HG02610 (cell line): ENCODE measurements at regions not wholly inside any gene's neighbourhood (a gene's known extent, or its start where the extent isn't known, plus 50 kb on each side); places are given as distances from the start of the nearest gene placed in this dataset.
"Not testable (repeated sequence)": the region's sequence is repeated elsewhere in the genome, so short reads cannot be mapped to it uniquely, and the experiment has no call there.

Source experiments
- ATAC-seq: cut with Tn5 transposase; IDR thresholded peaks from one replicate; pipeline ENCODE4 v1.9.1; 2021; ENCODE audit warnings: mild to moderate bottlenecking, moderate library complexity; ENCODE audit not compliant: unreplicated experiment

GRCh38 chr4:124133753-124134152 is 578.8 kb downstream of the ANKRD50 start:
- no peak for ATAC-seq

DNA sequence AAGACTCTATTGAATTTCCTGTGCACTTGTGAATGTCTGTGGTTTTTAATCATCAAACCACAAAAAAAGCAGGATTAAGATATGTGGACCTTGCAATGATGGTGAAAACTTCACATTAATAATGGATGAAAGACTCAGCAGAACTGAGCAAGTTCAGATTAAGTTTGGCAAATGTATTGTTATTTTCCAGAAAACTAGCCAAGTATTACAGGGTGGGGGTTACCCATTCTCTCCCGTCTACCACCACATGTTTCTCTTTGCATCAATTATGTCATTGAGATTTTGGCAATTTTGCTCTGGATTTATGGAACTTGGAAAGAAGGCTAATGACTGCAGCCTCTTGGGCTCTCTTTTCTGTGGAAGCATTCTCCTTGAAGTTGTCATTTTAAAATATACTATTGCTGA is 577.1 kb downstream of the ANKRD50 start:
- ATAC-seq, result no peak

DNA sequence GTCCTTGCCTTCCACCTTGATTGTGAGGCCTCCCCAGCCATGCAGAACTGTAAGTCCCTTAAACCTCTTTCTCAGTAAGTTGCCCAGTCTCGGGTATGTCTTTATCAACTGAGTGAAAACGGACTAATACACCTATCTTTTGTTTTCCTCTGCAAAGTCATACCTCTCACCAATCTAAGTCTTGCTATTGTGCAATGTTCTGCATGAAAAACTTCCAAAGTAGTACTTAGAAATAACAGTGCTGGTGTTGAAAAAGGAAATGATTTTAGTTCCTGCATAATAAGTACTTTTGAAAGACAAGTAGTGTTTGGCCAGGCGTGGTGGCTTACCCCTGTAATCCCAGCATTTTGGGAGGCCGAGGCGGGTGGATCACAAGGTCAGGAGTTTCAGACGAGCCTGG is 573.5 kb downstream of the ANKRD50 start:
- ATAC-seq, result no peak

- no peak for ATAC-seq
These were observed 568.9 kb downstream of the ANKRD50 start for GRCh38 chr4:124143632-124144031.

- no peak for ATAC-seq
These were observed 568.3 kb downstream of the ANKRD50 start for GRCh38 chr4:124144238-124144654.

GRCh38 chr4:124146068-124146467 is 566.5 kb downstream of the ANKRD50 start:
- no peak for ATAC-seq

DNA sequence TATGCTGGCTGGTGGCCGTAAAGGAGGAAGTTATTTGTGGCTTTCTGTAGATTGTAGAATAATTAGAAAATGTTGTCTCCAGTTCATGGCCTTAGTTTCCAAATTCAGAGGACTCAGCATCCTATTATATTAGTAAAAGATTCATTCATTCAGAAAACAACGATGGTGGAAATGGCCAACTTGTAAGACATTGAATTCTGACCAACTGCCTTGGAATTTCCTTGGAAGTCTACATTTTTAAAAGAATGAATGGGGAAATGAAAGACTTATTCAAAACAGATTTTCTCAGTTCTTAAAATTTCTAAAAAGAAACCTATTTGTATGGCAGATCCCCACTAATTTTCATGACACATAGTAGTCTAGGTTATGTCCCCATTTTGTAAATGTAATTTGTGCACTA is 561.5 kb downstream of the ANKRD50 start:
- no peak for ATAC-seq

- no peak for ATAC-seq
These were observed 560.4 kb downstream of the ANKRD50 start for GRCh38 chr4:124152132-124152531.

DNA sequence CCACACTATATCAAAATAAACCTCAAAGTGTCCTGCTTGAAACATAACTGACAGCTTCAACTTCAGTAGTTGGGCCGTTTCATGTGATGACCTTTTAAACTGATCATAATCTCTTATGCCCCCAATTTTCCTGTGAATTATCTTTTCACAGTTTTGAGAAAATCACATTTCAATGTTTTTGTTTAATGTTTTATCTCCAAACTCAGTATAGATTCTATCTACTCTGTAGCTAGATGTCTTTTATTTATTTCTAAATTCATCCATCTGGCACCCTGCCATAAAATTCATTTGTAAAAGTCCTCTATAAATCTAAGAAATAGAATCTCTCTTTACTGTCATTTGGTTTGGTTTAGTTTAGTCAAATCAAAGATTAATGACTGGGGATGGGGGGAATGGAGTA is 557.3 kb downstream of the ANKRD50 start:
- ATAC-seq, result no peak

DNA sequence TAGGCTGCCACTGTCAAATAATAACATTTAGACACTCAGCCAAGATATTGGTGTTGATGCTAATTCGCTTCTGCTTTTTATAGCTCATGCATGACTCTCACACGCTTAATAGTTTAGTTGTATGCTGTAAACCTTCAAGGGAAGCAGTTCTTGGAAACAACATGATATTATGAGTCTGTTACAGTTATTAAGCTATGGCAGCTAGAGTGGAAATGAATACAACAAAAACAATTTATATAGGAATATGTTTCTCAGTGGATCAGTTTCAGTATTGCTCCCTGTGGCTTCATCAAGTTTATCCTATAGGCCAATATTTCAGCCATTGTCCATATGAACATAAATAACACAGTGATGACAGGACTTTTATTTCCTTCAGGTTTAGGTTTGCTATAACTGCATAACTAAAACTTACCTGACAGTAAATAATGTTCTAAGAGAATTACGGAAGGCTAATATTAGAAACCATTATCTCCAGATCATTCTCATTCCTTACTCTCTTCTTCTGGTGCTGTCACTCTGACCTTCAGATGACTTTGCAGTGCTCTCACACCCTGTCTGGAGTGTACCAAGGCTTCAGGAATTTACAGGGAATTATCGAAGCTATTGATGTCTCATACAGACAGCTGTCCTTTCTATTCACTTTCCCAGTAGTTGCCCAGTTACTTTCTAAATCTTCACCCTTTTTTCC is 555.0 kb downstream of the ANKRD50 start:
- ATAC-seq, result no peak

- ATAC-seq, result no peak
These were observed 549.1 kb downstream of the ANKRD50 start for GRCh38 chr4:124163401-124163800.

GRCh38 chr4:124167602-124168001 is 544.9 kb downstream of the ANKRD50 start:
- ATAC-seq, result no peak

DNA sequence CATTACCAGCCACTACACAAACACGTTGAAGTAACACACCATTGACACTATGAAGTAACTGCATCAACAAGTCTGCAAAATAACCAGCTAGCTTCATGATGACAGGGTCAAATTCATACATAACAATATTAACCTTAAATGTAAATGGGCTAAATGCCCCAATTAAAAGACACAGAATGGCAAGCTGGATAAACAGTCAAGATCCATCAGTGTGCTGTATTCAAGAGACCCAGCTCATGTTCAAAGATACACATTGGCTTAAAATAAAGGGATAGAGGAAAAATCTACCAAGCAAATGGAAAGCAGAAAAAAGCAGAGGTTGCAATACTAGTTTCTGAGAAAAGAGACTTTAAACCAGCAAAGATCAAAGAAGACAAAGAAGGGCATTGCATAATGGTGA is 543.0 kb downstream of the ANKRD50 start:
- not testable (repeated sequence) for ATAC-seq

GRCh38 chr4:124173912-124174311 is 538.6 kb downstream of the ANKRD50 start:
- no peak for ATAC-seq

DNA sequence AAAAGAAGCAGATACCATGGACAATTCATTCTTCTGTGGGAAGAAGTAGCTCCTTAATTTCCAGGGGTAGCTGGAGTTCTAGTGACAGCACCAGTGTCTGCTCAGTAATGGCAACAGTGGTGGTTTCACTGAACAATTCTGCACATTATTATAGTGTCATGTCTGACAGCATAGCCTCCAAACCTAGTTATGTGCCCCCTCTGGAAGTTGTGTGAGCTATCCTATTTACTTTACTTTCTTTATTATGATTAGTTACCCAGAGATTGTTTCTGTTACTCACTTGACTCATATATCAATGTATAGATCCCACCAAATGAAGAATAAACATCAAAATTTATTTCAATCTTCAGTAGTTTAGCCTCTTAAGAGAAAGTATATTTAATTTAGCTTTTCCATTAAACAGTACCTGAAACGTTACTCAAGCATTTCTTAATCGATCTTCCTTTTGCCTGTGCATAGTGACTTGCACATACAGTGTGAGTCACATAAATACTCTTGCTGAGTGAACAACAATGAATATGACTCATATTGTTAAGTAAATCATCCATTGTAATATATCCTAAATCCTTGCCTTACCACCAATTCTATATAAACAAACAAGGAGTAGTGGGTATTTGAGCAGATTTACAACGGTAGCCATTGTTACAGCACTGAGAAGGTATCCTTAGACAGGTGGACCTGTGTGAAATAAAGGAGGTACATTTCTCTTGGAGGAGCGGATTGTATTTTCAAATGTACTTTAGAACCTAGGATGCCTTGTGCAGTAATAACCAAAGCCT is 534.7 kb downstream of the ANKRD50 start:
- ATAC-seq, result no peak

- no peak for ATAC-seq
These were observed 534.0 kb downstream of the ANKRD50 start for GRCh38 chr4:124178449-124179021.

- ATAC-seq, result no peak
These were observed 532.9 kb downstream of the ANKRD50 start for GRCh38 chr4:124179506-124180186.

- no peak for ATAC-seq
These were observed 531.5 kb downstream of the ANKRD50 start for GRCh38 chr4:124181039-124181438.

DNA sequence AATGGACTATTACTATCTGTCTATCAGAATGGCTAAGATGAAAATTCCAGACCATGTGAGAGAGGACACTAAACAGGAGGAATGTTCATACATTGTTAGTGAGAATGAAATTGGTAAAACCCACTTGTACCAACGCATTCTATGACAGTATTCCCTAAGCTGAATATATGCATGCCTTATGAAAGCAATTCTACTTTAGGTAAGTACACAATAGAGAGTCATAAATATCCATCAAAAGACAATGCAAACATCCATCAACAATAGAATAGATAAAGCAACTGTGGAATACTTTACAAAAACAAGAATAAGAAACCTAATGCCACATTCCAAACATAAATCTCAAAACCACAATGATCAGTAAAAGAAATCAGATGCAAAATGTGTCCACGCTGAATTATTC is 529.3 kb downstream of the ANKRD50 start:
- no peak for ATAC-seq

DNA sequence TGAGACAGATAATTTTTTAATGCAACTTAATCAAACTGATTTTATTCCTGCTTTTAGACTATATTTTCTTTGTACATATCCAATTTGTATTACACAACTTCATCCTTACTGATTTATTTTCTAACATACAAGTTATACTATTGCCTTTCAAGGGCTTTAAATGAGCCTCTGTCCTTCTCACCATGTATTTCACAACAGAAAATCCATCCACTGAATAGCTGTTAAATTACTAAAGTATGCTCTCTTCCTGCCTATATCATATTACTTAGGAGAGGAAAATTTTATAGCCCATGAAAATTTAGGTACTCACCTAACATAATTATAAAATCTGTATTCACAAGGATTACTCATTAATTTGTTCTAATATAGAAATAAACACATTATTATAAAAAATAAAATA is 528.6 kb downstream of the ANKRD50 start:
- no peak for ATAC-seq

DNA sequence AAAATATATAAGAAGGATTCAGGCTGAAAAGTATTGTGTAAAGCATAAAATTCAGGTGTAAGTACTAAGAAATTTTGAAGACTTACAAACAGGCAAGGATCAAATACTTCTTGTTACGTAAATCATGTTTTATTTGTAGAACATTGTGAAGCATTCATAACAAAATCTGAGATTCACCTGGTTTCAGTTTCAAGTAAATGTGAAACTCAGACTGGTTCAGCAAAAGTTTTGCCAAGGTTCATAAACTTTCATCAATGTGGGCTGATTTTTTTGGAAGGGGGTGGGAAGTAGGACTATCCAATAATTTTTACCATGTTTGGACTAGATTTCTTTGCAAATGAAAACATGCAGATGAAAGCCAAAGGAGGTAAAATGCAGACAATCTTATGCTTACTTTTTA is 527.7 kb downstream of the ANKRD50 start:
- ATAC-seq, result no peak

DNA sequence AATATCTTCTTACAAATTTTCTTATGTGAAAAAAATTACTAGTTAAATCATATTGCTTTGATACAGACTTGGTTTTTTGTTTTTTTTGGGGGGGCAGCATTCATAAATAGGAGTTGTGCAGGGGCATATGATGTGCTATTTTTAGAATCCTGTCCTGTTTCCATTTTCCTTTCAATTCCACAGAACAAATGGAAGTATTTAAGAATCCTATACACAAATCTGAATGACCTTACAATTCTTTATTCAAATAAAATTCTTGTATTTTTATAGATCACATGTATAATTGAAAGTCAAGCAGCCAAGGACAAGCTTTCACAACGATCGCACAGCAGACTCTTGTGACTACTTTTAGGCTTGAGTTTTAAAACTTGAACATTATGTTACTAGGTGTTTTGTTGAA is 523.9 kb downstream of the ANKRD50 start:
- no peak for ATAC-seq
